ENCODE measurements at regions not wholly inside any gene's neighbourhood (a gene's known extent, or its start where the extent isn't known, plus 50 kb on each side); places are given as distances from the start of the nearest gene placed in this dataset.
"Not testable (repeated sequence)": the region's sequence is repeated elsewhere in the genome, so short reads cannot be mapped to it uniquely, and the experiment has no call there.

DNA sequence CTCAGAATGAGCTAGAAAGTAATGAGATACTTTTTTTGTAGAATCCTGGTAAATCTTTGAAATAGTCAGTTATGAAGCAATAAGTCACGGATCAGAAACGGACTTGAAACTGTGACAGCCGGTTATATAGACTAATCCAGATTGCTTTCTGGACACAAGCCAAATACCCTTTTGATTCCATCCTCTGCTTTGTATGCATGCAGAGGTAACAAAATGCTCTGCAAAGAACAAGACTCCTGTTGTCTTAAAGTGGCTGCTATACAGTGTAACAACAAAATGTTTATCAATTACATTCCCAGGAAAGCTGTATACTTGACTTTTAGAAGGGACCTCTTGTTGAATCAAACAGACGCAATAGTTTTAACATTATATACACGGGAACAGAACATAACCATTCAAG, 66.5 kb upstream of the STARD13 start:
- DNase-seq (peak; percentile 76 to 87), FAIRE-seq (no peak)
- Histone ChIP-seq H3K4me1 (ENCODE audit: control insufficient read depth in 3 of 3, insufficient read depth in 2 of 3, low read depth in 1 of 3, low read length in 2 of 3) (peaks cover 2 to 26% (median 4%) of the 10 kb centered on the region in 3 donors), H3K4me3 (ENCODE audit: low read depth in 1 of 3, low read length in 3 of 3) (no peak overlapping the region), H3K36me3 (ENCODE audit: control insufficient read depth in 3 of 3, insufficient read depth in 2 of 3, low read depth in 1 of 3, low read length in 3 of 3) (no peaks in the 10 kb centered on the region), H3K9me3 (ENCODE audit: control insufficient read depth in 2 of 2, insufficient read depth in 1 of 2, low read depth in 1 of 2, low read length in 1 of 2) (no peaks in the 10 kb centered on the region), H3K27ac (ENCODE audit: low read depth in 1 of 3, low read length in 2 of 3) (peak overlapping the region in 1 of 3 donors; percentile 36), H3K27me3 (ENCODE audit: control insufficient read depth in 3 of 3, insufficient read depth in 3 of 3, low read length in 3 of 3) (no peaks in the 10 kb centered on the region)
- 26 to 56% (median 37%) methylated on average over 5 of the region's 5 CpGs for WGBS, 3 donors

DNA sequence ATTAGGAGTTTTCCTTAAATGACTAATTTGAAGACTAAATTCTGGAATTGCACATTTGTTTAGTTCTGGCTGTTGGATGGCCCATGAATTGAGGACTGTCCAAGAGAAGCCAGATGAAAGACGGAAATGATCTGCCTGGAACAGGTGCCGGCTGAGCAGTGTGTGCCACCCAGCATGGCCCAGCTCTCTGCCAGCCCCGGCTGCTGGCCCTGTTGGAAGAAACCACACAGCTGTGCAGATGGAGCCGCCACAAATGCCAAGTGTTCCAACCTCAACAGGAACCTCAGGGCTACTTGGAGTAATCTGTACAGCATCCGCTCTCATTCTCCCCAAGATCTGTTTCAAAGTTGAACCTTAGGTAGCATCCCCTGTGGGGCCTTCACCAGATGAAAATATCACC, 67.0 kb upstream of the STARD13 start:
- FAIRE-seq = no peak
- peak overlapping the region in 2 of 3 donors; percentile 10 to 37 for H3K27ac ChIP-seq (ENCODE audit: low read depth in 1 of 3, low read length in 2 of 3)
- no peak overlapping the region for H3K4me3 ChIP-seq (ENCODE audit: low read depth in 1 of 3, low read length in 3 of 3)
- peaks cover 2 to 26% (median 4%) of the 10 kb centered on the region in 3 donors for H3K4me1 ChIP-seq (ENCODE audit: control insufficient read depth in 3 of 3, insufficient read depth in 2 of 3, low read depth in 1 of 3, low read length in 2 of 3)
- no peaks in the 10 kb centered on the region for H3K27me3 ChIP-seq (ENCODE audit: control insufficient read depth in 3 of 3, insufficient read depth in 3 of 3, low read length in 3 of 3)
- H3K36me3 ChIP-seq (ENCODE audit: control insufficient read depth in 3 of 3, insufficient read depth in 2 of 3, low read depth in 1 of 3, low read length in 3 of 3) = no peaks in the 10 kb centered on the region
- no peaks in the 10 kb centered on the region for H3K9me3 ChIP-seq (ENCODE audit: control insufficient read depth in 2 of 2, insufficient read depth in 1 of 2, low read depth in 1 of 2, low read length in 1 of 2)
- 72 to 84% (median 74%) methylated on average over 5 of the region's 5 CpGs for WGBS, 3 donors
- DNase-seq = no peak

DNA sequence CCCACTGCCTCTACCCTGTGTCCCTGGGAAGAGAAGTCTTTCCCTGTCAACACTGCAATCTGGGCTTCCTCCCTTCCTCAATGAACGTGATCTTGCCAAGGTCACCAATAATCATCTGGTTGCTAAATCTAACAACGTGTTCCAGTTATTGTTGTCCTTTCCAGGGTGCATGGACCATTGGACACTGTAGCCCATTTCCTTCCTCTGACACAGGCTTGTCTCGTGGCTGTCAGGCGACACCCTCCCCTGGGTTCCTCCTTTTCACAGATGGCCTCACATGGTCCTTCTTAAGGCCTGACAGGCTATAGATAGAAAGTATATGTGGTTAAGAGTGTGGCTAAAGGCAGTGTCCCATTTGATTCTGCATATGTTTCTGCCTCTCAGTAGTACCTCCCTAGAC, 67.7 kb upstream of the STARD13 start:
- no peak overlapping the region for H3K4me3 ChIP-seq (ENCODE audit: low read depth in 1 of 3, low read length in 3 of 3)
- WGBS, 3 donors = 40 to 56% (median 51%) methylated on average over 4 of the region's 4 CpGs
- no peaks in the 10 kb centered on the region for H3K27me3 ChIP-seq (ENCODE audit: control insufficient read depth in 3 of 3, insufficient read depth in 3 of 3, low read length in 3 of 3)
- no peaks in the 10 kb centered on the region for H3K9me3 ChIP-seq (ENCODE audit: control insufficient read depth in 2 of 2, insufficient read depth in 1 of 2, low read depth in 1 of 2, low read length in 1 of 2)
- H3K27ac ChIP-seq (ENCODE audit: low read depth in 1 of 3, low read length in 2 of 3) = peak overlapping the region in 2 of 3 donors; percentile 10 to 37
- DNase-seq (peak in 1 of 2 donors; percentile 65), FAIRE-seq (no peak)
- peaks cover 2 to 26% (median 3%) of the 10 kb centered on the region in 3 donors for H3K4me1 ChIP-seq (ENCODE audit: control insufficient read depth in 3 of 3, insufficient read depth in 2 of 3, low read depth in 1 of 3, low read length in 2 of 3)
- H3K36me3 ChIP-seq (ENCODE audit: control insufficient read depth in 3 of 3, insufficient read depth in 2 of 3, low read depth in 1 of 3, low read length in 3 of 3) = no peaks in the 10 kb centered on the region

DNA sequence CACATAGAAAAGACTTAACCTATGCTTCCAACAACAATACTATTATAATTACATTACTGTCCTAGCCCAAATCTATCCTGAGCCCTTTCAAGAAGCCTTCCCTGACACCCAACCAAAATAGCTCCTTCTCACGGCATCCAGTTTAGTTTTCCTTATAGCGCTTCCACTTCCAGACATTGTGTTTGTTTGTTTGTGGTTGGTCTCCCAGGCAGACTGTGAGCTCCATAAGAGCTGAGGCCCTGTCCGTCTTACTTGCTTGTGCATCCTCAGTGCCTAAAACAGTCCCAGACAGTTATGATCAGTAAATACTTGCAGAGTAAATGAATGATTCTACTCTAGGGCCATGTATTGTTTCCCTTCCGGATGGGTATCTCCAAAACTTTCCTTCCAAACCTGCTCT, 68.1 kb upstream of the STARD13 start:
- no peak overlapping the region for H3K4me3 ChIP-seq (ENCODE audit: low read depth in 1 of 3, low read length in 3 of 3)
- FAIRE-seq (no peak), DNase-seq (no peak)
- peaks cover 2 to 26% (median 2%) of the 10 kb centered on the region in 3 donors for H3K4me1 ChIP-seq (ENCODE audit: control insufficient read depth in 3 of 3, insufficient read depth in 2 of 3, low read depth in 1 of 3, low read length in 2 of 3)
- no peaks in the 10 kb centered on the region for H3K27me3 ChIP-seq (ENCODE audit: control insufficient read depth in 3 of 3, insufficient read depth in 3 of 3, low read length in 3 of 3)
- no peaks in the 10 kb centered on the region for H3K36me3 ChIP-seq (ENCODE audit: control insufficient read depth in 3 of 3, insufficient read depth in 2 of 3, low read depth in 1 of 3, low read length in 3 of 3)
- H3K27ac ChIP-seq (ENCODE audit: low read depth in 1 of 3, low read length in 2 of 3) = peak overlapping the region in 1 of 3 donors; percentile 45
- H3K9me3 ChIP-seq (ENCODE audit: control insufficient read depth in 2 of 2, insufficient read depth in 1 of 2, low read depth in 1 of 2, low read length in 1 of 2) = no peaks in the 10 kb centered on the region
- WGBS, 3 donors = 81 to 94% (median 92%) methylated on average over 4 of the region's 4 CpGs

DNA sequence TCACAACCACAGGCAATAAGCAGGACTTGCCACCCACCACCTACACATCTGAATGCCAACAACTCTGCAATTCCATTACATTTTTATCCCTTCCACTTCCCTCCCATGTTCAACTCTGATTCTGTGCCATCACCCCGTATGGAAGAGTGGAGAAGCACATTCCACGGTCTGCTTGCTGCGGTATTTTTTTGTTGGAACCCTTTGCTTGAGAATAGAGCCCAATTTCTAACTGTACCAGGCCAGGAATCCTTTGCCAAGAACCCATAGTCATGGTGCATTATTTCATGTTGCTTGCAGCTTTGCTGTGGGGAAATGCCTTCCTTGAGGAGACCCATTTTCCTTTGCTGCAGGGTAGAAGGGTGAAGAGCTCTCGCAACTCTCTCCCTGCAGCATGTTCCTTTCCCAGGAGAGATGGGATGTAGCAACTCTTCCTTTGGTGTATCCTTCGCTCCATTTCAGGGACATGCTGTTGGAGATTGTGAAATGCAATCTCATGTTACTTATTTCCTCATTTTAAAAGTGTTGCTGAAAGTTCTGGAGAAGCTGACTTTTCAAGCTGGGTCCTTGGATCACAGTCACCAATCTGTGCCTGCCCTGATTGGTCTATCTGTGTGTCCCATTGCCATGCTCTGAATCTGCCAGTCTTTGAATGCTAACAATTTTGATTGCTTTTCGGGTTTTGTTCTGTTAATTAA, 69.8 kb upstream of the STARD13 start:
- no peak overlapping the region for H3K4me3 ChIP-seq (ENCODE audit: low read depth in 1 of 3, low read length in 3 of 3)
- 87 to 94% (median 87%) methylated on average over 6 of the region's 6 CpGs for WGBS, 3 donors
- H3K27me3 ChIP-seq (ENCODE audit: control insufficient read depth in 3 of 3, insufficient read depth in 3 of 3, low read length in 3 of 3) = no peaks in the 10 kb centered on the region
- DNase-seq (no peak), FAIRE-seq (no peak)
- peaks cover 0 to 21% (median 2%) of the 10 kb centered on the region in 3 donors for H3K4me1 ChIP-seq (ENCODE audit: control insufficient read depth in 3 of 3, insufficient read depth in 2 of 3, low read depth in 1 of 3, low read length in 2 of 3)
- no peaks in the 10 kb centered on the region for H3K9me3 ChIP-seq (ENCODE audit: control insufficient read depth in 2 of 2, insufficient read depth in 1 of 2, low read depth in 1 of 2, low read length in 1 of 2)
- H3K36me3 ChIP-seq (ENCODE audit: control insufficient read depth in 3 of 3, insufficient read depth in 2 of 3, low read depth in 1 of 3, low read length in 3 of 3) = no peaks in the 10 kb centered on the region
- H3K27ac ChIP-seq (ENCODE audit: low read depth in 1 of 3, low read length in 2 of 3) = no peak overlapping the region

DNA sequence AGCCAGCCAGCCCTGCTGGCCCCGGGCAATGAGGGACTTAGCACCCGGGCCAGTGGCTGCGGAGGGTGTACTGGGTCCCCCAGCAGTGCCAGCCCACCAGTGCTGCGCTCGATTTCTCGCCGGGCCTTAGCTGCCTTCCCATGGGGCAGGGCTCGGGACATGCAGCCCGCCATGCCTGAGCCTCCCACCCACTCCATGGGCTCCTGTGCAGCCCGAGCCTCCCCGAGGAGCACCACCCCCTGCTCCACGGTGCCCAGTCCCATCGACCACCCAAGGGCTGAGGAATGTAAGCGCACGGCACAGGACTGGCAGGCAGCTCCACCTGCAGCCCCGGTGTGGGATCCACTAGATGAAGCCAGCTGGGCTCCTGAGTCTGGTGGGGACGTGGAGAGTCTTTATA, 72.5 kb upstream of the STARD13 start:
- not testable (repeated sequence) for H3K36me3 ChIP-seq (ENCODE audit: control insufficient read depth in 3 of 3, insufficient read depth in 2 of 3, low read depth in 1 of 3, low read length in 3 of 3); H3K27ac ChIP-seq (ENCODE audit: low read depth in 1 of 3, low read length in 2 of 3); H3K4me3 ChIP-seq (ENCODE audit: low read depth in 1 of 3, low read length in 3 of 3); DNase-seq; H3K9me3 ChIP-seq (ENCODE audit: control insufficient read depth in 2 of 2, insufficient read depth in 1 of 2, low read depth in 1 of 2, low read length in 1 of 2); H3K27me3 ChIP-seq (ENCODE audit: control insufficient read depth in 3 of 3, insufficient read depth in 3 of 3, low read length in 3 of 3); FAIRE-seq; H3K4me1 ChIP-seq (ENCODE audit: control insufficient read depth in 3 of 3, insufficient read depth in 2 of 3, low read depth in 1 of 3, low read length in 2 of 3)
- 94 to 95% (median 94%) methylated on average over 13 to 17 of the region's 17 CpGs for WGBS, 3 donors

DNA sequence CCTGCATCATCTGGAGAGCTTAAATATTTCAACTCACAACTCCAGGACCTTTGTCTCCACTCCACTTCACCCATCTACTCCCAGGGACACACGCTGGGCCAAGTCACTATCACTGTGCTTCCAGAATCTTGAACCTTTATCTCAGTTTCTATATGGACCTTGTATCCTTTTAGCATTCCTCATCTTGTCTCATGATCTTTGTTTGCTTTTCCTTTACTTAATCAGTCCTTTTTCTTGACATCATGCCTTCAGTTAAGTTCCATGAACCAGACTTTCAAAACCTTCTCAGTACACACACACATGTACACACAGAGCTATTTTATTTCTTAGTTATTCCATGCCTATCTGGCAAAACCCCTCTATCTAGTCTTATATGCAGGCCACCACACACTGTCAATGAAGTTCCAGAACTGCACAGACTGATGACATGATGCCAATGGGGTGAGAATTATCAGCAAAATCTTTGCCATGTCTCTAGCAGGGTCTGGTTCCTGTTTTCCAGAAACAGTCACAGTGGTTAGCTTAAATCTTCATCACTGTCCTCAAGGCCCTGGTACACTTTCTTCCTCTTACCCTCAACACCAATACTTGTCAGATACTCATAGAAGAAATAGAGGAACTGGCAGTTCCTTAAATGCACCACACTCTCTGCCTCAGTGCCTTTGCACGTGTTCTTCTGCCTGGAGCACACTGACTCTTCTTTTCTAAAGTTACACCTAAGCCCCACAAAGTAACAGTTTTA, 77.6 kb upstream of the STARD13 start:
- Histone ChIP-seq H3K27me3 (ENCODE audit: control insufficient read depth in 3 of 3, insufficient read depth in 3 of 3, low read length in 3 of 3) (no peaks in the 10 kb centered on the region), H3K27ac (ENCODE audit: low read depth in 1 of 3, low read length in 2 of 3) (peak overlapping the region in 1 of 3 donors; percentile 74), H3K4me1 (ENCODE audit: control insufficient read depth in 3 of 3, insufficient read depth in 2 of 3, low read depth in 1 of 3, low read length in 2 of 3) (peaks cover 0 to 29% (median 0%) of the 10 kb centered on the region in 3 donors), H3K36me3 (ENCODE audit: control insufficient read depth in 3 of 3, insufficient read depth in 2 of 3, low read depth in 1 of 3, low read length in 3 of 3) (no peaks in the 10 kb centered on the region), H3K9me3 (ENCODE audit: control insufficient read depth in 2 of 2, insufficient read depth in 1 of 2, low read depth in 1 of 2, low read length in 1 of 2) (no peaks in the 10 kb centered on the region), H3K4me3 (ENCODE audit: low read depth in 1 of 3, low read length in 3 of 3) (no peak overlapping the region)
- FAIRE-seq = no peak
- peak in 1 of 2 donors; percentile 69 for DNase-seq
- WGBS, 3 donors = 52 to 77% (median 55%) methylated on average over 2 of the region's 2 CpGs

DNA sequence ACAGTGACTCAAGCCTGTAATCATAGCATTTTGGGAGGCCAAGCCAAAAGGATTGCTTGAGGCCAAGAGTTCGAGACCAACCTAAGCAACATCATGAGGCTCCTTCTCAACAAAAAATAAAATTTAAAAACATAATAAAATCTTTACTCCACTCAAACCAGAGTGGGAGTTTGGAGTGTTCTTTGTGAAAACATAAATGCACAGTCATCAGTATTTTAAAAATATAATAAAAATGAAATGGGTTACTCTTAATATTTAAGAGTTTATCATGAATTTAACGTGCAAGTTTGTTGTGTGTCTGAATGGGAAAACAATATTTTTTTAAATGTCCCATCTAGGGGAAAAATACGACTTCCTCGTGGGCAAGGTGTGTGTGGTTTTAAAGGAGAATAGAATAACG, 78.6 kb upstream of the STARD13 start:
- no peaks in the 10 kb centered on the region for H3K27me3 ChIP-seq (ENCODE audit: control insufficient read depth in 3 of 3, insufficient read depth in 3 of 3, low read length in 3 of 3)
- 87 to 91% (median 88%) methylated on average over 5 of the region's 5 CpGs for WGBS, 3 donors
- no peak for FAIRE-seq

More for the DNA sequence above, 78.6 kb upstream of the STARD13 start:
- no peak for DNase-seq
- H3K4me3 ChIP-seq (ENCODE audit: low read depth in 1 of 3, low read length in 3 of 3) = no peak overlapping the region
- no peak overlapping the region for H3K27ac ChIP-seq (ENCODE audit: low read depth in 1 of 3, low read length in 2 of 3)
- H3K9me3 ChIP-seq (ENCODE audit: control insufficient read depth in 2 of 2, insufficient read depth in 1 of 2, low read depth in 1 of 2, low read length in 1 of 2) = no peaks in the 10 kb centered on the region
- no peaks in the 10 kb centered on the region for H3K36me3 ChIP-seq (ENCODE audit: control insufficient read depth in 3 of 3, insufficient read depth in 2 of 3, low read depth in 1 of 3, low read length in 3 of 3)
- peaks cover 0 to 29% (median 0%) of the 10 kb centered on the region in 3 donors for H3K4me1 ChIP-seq (ENCODE audit: control insufficient read depth in 3 of 3, insufficient read depth in 2 of 3, low read depth in 1 of 3, low read length in 2 of 3)

All from small intestine (tissue), 7 donors.